Nephron (organoid): ENCODE measurements at regions not wholly inside any gene's neighbourhood (a gene's known extent, or its start where the extent isn't known, plus 50 kb on each side); places are given as distances from the start of the nearest gene placed in this dataset.

Experiments used
- H3K27ac Mint-ChIP-seq, 3 experiments: 2 replicates each; pipeline ENCODE4 v1.8.0; 2020; ENCODE audit warnings: mixed read lengths in 3 of 3, mild to moderate bottlenecking in 2 of 3, moderate library complexity in 1 of 3
- H3K27me3 Mint-ChIP-seq: 2 replicates; pipeline ENCODE4 v1.8.0; 2021; ENCODE audit warnings: low read depth, mild to moderate bottlenecking, moderate library complexity, mixed read lengths
- H3K36me3 Mint-ChIP-seq: 2 replicates; pipeline ENCODE4 v1.8.0; 2020; ENCODE audit warnings: low read depth, mixed read lengths
- H3K4me1 Mint-ChIP-seq: 2 replicates; pipeline ENCODE4 v1.8.0; 2020; ENCODE audit warnings: mixed read lengths
- H3K4me3 Mint-ChIP-seq, 3 experiments: 2 replicates each; pipeline ENCODE4 v1.8.0; 2020; ENCODE audit warnings: mild to moderate bottlenecking in 3 of 3, mixed read lengths in 3 of 3, moderate library complexity in 2 of 3
- H3K9me3 Mint-ChIP-seq: 2 replicates; pipeline ENCODE4 v1.8.0; 2020; ENCODE audit warnings: mixed read lengths
- CTCF ChIP-seq, 3 experiments: fragments of 200-600 bp; sonication (generic); IDR thresholded peaks; one replicate each; pipeline ENCODE4 v1.5.0; 2021; ENCODE audit warnings: antibody characterized with exemption in 3 of 3; ENCODE audit not compliant: unreplicated experiment in 3 of 3

- Mint-ChIP-seq H3K36me3 (no peaks in the 10 kb centered on the region), H3K4me3 (no peak overlapping the region), H3K27ac (no peak overlapping the region), H3K9me3 (no peaks in the 10 kb centered on the region), H3K4me1 (peaks cover 21% of the 10 kb centered on the region), H3K27me3 (peaks cover 8% of the 10 kb centered on the region)
- no peak for TF ChIP-seq CTCF (IDR thresholded peaks at IDR 0.05; ENCODE audit: unreplicated experiment in 3 of 3)
These were observed 229.1 kb downstream of the TSHZ3 start for GRCh38 chr19:31119951-31120690.

GRCh38 chr19:31118986-31119385, 230.2 kb downstream of the TSHZ3 start:
- Mint-ChIP-seq H3K4me1 (peaks cover 21% of the 10 kb centered on the region), H3K27ac (peak overlapping the region in 1 of 3 experiments; percentile 15), H3K36me3 (no peaks in the 10 kb centered on the region), H3K4me3 (no peak overlapping the region), H3K27me3 (peaks cover 8% of the 10 kb centered on the region), H3K9me3 (no peaks in the 10 kb centered on the region)
- no peak for TF ChIP-seq CTCF (IDR thresholded peaks at IDR 0.05; ENCODE audit: unreplicated experiment in 3 of 3)

GRCh38 chr19:31118287-31118955, 230.8 kb downstream of the TSHZ3 start:
- Mint-ChIP-seq H3K4me1 (peaks cover 21% of the 10 kb centered on the region), H3K4me3 (no peak overlapping the region), H3K9me3 (no peaks in the 10 kb centered on the region), H3K27me3 (peaks cover 8% of the 10 kb centered on the region), H3K36me3 (no peaks in the 10 kb centered on the region), H3K27ac (peak overlapping the region in 1 of 3 experiments; percentile 15)
- TF ChIP-seq CTCF (IDR thresholded peaks at IDR 0.05; ENCODE audit: unreplicated experiment in 3 of 3): no peak

DNA sequence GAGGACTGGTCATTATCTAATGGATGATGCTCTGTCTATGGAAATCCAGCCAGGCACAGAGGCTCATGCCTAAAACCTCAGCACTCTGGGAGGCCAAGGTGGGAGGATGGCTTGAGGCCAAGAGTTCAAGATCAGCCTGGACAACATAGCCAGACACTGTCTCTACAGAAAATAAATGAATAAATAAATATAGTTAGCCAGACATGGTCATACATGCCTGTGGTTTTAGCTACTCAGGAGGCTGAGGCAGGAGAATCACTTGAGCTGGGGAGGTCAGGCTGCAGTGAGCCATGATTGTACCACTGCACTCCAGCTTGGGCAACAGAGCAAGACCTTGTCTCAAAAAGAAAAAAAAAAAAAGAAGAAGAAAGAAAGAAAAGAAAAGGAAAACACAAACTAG, 234.7 kb downstream of the TSHZ3 start:
- H3K4me3 Mint-ChIP-seq: no peak overlapping the region
- no peaks in the 10 kb centered on the region for H3K9me3 Mint-ChIP-seq
- TF ChIP-seq CTCF (IDR thresholded peaks at IDR 0.05; ENCODE audit: unreplicated experiment in 3 of 3): no peak
- peaks cover 25% of the 10 kb centered on the region for H3K27me3 Mint-ChIP-seq
- H3K36me3 Mint-ChIP-seq: no peaks in the 10 kb centered on the region
- H3K4me1 Mint-ChIP-seq: peaks cover 49% of the 10 kb centered on the region
- no peak overlapping the region for H3K27ac Mint-ChIP-seq

DNA sequence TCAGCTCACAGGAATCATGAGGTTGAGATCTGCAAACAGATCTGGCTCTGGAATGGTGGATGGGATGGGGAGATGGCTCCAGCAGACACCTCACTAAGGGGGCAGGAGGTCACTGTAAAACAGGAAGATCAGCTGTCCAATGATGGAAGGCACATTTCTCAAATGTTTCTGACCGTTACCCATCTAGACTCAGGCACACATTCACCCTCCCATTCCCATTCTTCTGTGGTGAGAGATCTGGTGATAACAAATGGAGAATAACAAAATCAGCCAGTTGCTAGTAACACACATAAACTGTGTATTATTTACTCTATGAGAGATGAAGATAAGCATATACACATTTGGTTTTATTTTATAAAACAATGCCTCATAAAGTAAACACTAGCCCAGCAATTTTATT, 235.9 kb downstream of the TSHZ3 start:
- TF ChIP-seq CTCF (IDR thresholded peaks at IDR 0.05; ENCODE audit: unreplicated experiment in 3 of 3): no peak

More for the DNA sequence above, 235.9 kb downstream of the TSHZ3 start:
- Mint-ChIP-seq H3K27me3 (peaks cover 19% of the 10 kb centered on the region), H3K4me3 (no peak overlapping the region), H3K36me3 (no peaks in the 10 kb centered on the region), H3K27ac (peak overlapping the region in 1 of 3 experiments; percentile 11), H3K4me1 (peaks cover 41% of the 10 kb centered on the region), H3K9me3 (no peaks in the 10 kb centered on the region)
